ENCODE measurements at regions not wholly inside any gene's neighbourhood (a gene's known extent, or its start where the extent isn't known, plus 50 kb on each side); places are given as distances from the start of the nearest gene placed in this dataset.

DNA sequence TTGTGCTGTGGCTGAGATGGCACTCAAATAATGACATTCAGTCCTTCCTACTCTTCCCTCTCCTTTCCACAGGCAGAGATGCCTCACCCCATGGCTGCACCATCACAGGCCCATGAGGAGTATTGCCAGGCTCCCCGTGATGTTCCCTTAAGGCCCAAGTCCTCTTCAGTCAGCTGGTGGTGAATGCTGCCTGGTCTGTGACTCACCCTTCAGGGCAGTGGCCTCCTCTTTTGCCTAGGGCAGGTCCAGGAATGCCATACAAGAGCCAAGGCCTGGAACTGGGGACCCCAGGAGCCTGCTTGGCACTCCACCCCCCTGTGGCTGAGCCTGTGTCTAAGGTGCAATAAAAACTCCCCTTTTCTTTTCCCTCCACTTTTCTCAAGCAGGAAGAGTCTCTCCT is 144.2 kb upstream of the GEMIN8 start:
- Histone ChIP-seq H3K27me3 (no peaks in the 10 kb centered on the region), H3K4me1 (no peaks in the 10 kb centered on the region), H3K27ac (no peak overlapping the region), H3K4me3 (replicated peaks in 1 of 3) (no peak overlapping the region), H3K9me3 (no peaks in the 10 kb centered on the region), H3K36me3 (no peaks in the 10 kb centered on the region)
- 100% methylated on average over 1 of the region's 1 CpG for WGBS, 2 donors
- TF ChIP-seq POLR2A (IDR thresholded peaks at IDR 0.05), result no peak
- DNase-seq, result no peak
- intact Hi-C loops (cut with DNase I), result no loop called here

DNA sequence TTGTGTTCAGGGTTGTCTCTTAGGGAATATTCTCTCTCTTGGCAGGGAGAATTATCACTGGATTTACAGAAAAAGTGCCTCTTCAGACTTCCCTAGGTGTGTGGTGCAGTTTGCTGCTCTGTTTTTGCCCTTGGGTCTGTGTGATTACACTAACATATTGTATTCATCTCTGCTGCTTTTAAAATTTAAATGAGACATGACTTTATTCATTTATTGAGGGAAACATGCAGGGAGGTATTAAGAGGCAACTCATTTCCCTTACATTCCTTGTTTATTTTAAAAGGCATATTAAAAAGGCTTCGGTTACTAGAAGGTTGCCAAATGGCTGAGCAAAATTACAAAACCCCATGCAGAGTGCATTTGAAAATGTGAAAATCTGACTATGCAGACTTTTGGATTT is 135.1 kb upstream of the GEMIN8 start:
- H3K4me1 ChIP-seq, result no peaks in the 10 kb centered on the region
- intact Hi-C loops (cut with DNase I), result no loop called here
- TF ChIP-seq POLR2A (IDR thresholded peaks at IDR 0.05), result no peak
- TF ChIP-seq, protein P1, sequence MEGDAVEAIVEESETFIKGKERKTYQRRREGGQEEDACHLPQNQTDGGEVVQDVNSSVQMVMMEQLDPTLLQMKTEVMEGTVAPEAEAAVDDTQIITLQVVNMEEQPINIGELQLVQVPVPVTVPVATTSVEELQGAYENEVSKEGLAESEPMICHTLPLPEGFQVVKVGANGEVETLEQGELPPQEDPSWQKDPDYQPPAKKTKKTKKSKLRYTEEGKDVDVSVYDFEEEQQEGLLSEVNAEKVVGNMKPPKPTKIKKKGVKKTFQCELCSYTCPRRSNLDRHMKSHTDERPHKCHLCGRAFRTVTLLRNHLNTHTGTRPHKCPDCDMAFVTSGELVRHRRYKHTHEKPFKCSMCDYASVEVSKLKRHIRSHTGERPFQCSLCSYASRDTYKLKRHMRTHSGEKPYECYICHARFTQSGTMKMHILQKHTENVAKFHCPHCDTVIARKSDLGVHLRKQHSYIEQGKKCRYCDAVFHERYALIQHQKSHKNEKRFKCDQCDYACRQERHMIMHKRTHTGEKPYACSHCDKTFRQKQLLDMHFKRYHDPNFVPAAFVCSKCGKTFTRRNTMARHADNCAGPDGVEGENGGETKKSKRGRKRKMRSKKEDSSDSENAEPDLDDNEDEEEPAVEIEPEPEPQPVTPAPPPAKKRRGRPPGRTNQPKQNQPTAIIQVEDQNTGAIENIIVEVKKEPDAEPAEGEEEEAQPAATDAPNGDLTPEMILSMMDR (IDR thresholded peaks at IDR 0.05), result no peak
- 82 to 90% methylated on average over 1 of the region's 1 CpG for WGBS, 2 donors
- DNase-seq, result no peak
- H3K27me3 ChIP-seq, result no peaks in the 10 kb centered on the region
- no peaks in the 10 kb centered on the region for H3K9me3 ChIP-seq
- H3K27ac ChIP-seq, result no peak overlapping the region
- H3K36me3 ChIP-seq, result no peaks in the 10 kb centered on the region
- no peak overlapping the region for H3K4me3 ChIP-seq (replicated peaks in 1 of 3)

DNA sequence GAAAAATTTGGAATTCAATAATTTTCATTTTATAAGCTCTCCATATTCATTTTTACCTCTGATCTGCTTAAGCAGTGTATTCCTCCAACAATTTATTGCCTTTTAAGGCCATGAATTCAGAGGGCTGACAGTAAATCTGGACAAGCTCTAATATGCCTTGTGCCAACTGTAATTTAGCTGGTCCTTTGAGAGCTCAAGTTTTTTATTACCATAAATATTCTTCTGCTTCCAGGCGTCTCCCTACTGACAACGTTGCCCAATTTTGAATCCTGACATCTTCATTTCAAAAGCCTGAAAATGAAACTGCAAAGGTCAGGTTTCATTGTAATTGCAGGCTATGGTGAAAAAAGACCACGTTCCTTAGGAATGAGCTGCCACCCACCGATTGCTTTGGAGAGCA is 95.8 kb upstream of the GEMIN8 start:
- Histone ChIP-seq H3K4me1 (no peaks in the 10 kb centered on the region), H3K27me3 (no peaks in the 10 kb centered on the region), H3K4me3 (replicated peaks in 1 of 3) (no peak overlapping the region), H3K27ac (no peak overlapping the region), H3K9me3 (no peaks in the 10 kb centered on the region), H3K36me3 (no peaks in the 10 kb centered on the region)
- TF ChIP-seq, protein P1 (IDR thresholded peaks at IDR 0.05), result no peak
- no peak for DNase-seq
- 35 to 45% methylated on average over 4 of the region's 4 CpGs for WGBS, 2 donors
- intact Hi-C loops (cut with DNase I), result no loop called here

DNA sequence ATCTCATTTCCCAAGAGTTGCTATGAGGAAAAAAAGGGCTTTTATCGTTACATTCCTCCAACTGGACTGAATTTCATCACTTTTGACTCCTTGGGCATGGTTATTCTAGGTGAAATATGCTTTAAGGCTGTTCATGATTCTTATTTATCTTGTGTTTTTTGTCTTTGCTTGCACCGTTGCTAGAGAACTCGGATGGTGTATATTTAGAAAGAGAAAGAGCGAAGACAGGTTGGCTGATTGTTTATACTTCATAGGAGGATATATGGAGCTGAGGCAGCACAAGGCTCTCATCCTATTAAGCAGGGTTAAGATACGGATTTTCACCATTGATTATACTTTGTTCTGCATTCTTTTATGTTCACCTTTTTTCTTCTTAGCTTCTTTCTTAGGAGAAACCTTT is 94.9 kb upstream of the GEMIN8 start:
- no peak for DNase-seq
- TF ChIP-seq, protein P1 (IDR thresholded peaks at IDR 0.05), result no peak
- no peak for TF ChIP-seq POLR2A (IDR thresholded peaks at IDR 0.05)
- H3K27me3 ChIP-seq, result no peaks in the 10 kb centered on the region
- no peaks in the 10 kb centered on the region for H3K4me1 ChIP-seq
- 69 to 76% methylated on average over 5 of the region's 5 CpGs for WGBS, 2 donors
- no peak overlapping the region for H3K4me3 ChIP-seq (replicated peaks in 1 of 3)
- no peak overlapping the region for H3K27ac ChIP-seq
- intact Hi-C loops (cut with DNase I), result no loop called here
- no peaks in the 10 kb centered on the region for H3K36me3 ChIP-seq
- no peaks in the 10 kb centered on the region for H3K9me3 ChIP-seq

DNA sequence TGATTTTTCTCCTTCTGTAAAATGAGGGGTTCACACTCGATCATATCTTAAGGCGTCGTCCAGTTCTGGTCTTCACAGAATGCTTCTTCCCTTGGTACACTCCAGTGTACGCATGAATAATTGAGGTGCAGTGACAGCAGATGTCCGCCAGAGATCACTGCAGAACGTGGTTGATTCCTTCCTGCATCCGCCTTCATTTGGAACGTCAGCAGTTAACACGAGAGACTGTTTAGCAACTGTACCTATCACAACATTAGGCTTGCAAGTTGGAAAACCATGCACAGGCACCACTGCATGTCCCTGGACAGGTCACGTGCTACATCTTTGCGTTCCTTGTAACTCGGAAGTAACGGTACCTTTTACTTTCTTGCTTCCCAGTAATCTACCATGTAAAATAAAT is 66.0 kb upstream of the GEMIN8 start:
- peak; percentile 28 to 37 for DNase-seq
- intact Hi-C loops (cut with DNase I), result no loop called here
- Histone ChIP-seq H3K27ac (no peak overlapping the region), H3K36me3 (no peaks in the 10 kb centered on the region), H3K4me3 (replicated peaks in 1 of 3) (no peak overlapping the region), H3K27me3 (no peaks in the 10 kb centered on the region), H3K9me3 (no peaks in the 10 kb centered on the region), H3K4me1 (no peaks in the 10 kb centered on the region)
- TF ChIP-seq, protein P1 (IDR thresholded peaks at IDR 0.05), result peak in 4 of 6 experiments; percentile 31 to 59 (median 56)
- no peak for TF ChIP-seq POLR2A (IDR thresholded peaks at IDR 0.05)
- WGBS, 2 donors, result 15 to 16% methylated on average over 10 to 13 of the region's 13 CpGs

DNA sequence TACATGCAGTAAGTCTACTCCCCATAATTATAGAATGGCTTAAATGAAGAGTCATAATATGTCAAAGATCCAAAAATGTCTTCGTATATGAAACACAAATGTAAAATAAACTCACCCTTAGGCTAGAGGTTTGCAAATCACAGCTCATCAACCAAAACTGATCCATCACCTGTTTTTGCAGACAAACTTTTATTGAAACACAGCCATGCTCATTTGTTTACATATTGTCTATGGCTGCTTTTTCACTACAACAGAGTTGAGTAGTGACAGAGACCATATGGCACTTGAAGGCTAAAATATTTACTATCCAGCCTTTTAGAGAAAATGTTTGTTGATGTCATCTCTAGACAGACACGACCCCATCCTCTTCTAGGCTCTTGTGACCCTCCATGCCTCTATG is 64.5 kb upstream of the GEMIN8 start:
- no peak overlapping the region for H3K4me3 ChIP-seq (replicated peaks in 1 of 3)
- no peaks in the 10 kb centered on the region for H3K27me3 ChIP-seq
- intact Hi-C loops (cut with DNase I), result no loop called here
- no peaks in the 10 kb centered on the region for H3K9me3 ChIP-seq
- no peaks in the 10 kb centered on the region for H3K4me1 ChIP-seq
- TF ChIP-seq, protein P1 (IDR thresholded peaks at IDR 0.05), result no peak
- no peak for TF ChIP-seq POLR2A (IDR thresholded peaks at IDR 0.05)
- WGBS, 2 donors, result 73 to 82% methylated on average over 2 of the region's 2 CpGs
- no peak for DNase-seq
- no peaks in the 10 kb centered on the region for H3K36me3 ChIP-seq
- no peak overlapping the region for H3K27ac ChIP-seq
